ENCODE measurements at regions not wholly inside any gene's neighbourhood (a gene's known extent, or its start where the extent isn't known, plus 50 kb on each side); places are given as distances from the start of the nearest gene placed in this dataset.

DNA sequence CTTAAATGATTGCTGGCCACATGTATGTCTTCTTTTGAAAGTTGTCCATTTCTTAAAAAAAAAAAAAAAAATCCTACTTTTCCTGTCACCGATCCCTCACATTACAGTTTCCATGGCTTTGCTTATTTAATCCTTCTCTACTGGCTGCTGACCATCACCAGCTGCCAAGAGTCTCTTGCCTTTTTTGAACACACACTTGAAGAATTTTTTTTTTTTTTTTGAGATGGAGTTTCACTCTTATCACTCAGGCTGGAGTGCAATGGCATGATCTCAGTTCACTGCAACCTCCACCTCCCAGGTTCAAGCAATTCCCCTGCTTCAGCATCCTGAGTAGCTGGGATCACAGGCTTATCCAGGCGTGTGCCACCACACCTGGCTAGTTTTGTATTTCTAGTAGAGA, 134.0 kb downstream of the ANXA5 start:
- 20% methylated on average over 2 of the region's 2 CpGs for WGBS (ENCODE audit: low lambda C conversion rate)
- CTCF ChIA-PET: interaction anchor here (0.7 kb wide), 1 partner anchor 113 kb away, joined by 4 read pairs; no protein-coding TSS in a partner anchor

DNA sequence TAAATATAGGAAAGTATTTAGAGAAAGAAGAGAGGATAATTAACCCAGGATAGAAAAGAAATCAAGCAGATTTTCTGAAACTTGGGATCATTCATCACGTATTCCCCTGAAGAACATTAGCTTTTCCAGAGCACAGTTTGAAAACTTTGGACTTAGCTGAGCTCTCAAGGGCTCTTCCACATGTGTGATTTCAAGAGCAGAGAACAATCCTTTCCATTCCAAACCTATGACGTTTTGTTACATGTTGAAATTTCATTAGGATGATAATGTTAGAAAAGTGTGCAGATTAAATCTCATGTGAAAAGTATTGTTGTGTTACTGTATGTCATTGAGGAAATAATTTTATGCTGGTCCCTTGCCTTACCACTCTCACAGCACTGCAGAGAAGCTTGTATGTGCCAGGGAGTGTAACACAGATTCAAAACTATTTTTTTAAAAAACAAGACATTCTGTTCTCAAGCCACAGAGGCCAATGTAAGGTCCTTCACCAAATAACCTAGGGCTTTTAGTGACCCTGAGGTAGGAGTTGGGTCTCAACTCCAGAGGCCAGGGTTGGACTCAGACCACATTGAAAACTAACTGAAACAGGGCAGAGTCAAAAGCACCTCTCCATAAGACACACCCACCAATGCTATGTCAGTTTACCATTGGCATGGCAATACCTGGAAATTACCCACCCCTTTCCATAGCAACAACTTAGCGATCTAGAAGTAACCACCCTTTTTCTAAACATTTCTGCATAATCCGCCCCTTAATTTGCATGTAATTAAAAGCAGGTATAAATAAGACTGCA, 141.3 kb downstream of the ANXA5 start:
- ChIA-PET POLR2A (no interaction called here), CTCF (no interaction called here)
- H3K9me3 ChIP-seq: no peaks in the 10 kb centered on the region
- H2AFZ ChIP-seq (ENCODE audit: low read depth): no peak overlapping the region
- WGBS (ENCODE audit: low lambda C conversion rate): 1% methylated on average over 4 of the region's 4 CpGs
- H3K36me3 ChIP-seq (replicated peaks in 1 of 2; ENCODE audit: control insufficient read depth in 1 of 2, insufficient read depth in 2 of 2, low read length in 1 of 2): no peaks in the 10 kb centered on the region
- no peaks in the 10 kb centered on the region for H4K20me1 ChIP-seq (ENCODE audit: insufficient read depth)
- no peak overlapping the region for H3K9ac ChIP-seq
- no peaks in the 10 kb centered on the region for H3K79me2 ChIP-seq (ENCODE audit: insufficient read depth)
- no peak for DNase-seq
- H3K4me2 ChIP-seq: no peak overlapping the region
- H3K27ac ChIP-seq (ENCODE audit: low read depth in 2 of 2, low read length in 1 of 2): no peak overlapping the region
- H3K4me3 ChIP-seq (ENCODE audit: low read depth in 2 of 2, low read length in 1 of 2): no peak overlapping the region
- no peaks in the 10 kb centered on the region for H3F3A ChIP-seq (replicated peaks; ENCODE audit: insufficient read depth)
- H3K9me2 ChIP-seq: no peaks in the 10 kb centered on the region
- H3K4me1 ChIP-seq (ENCODE audit: control insufficient read depth in 1 of 2, insufficient read depth in 2 of 2, low read depth in 1 of 2, low read length in 1 of 2): no peaks in the 10 kb centered on the region
- peaks cover under 1% of the 10 kb centered on the region; the same call in 1 of the 2 replicates for H3K27me3 ChIP-seq (ENCODE audit: insufficient read depth)
- TF ChIP-seq RAD21 (IDR thresholded peaks at IDR 0.05; ENCODE audit: low read length): no peak
- TF ChIP-seq, protein P1, sequence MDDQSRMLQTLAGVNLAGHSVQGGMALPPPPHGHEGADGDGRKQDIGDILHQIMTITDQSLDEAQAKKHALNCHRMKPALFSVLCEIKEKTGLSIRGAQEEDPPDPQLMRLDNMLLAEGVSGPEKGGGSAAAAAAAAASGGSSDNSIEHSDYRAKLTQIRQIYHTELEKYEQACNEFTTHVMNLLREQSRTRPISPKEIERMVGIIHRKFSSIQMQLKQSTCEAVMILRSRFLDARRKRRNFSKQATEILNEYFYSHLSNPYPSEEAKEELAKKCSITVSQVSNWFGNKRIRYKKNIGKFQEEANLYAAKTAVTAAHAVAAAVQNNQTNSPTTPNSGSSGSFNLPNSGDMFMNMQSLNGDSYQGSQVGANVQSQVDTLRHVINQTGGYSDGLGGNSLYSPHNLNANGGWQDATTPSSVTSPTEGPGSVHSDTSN (IDR thresholded peaks at IDR 0.05): no peak
- TF ChIP-seq FOXM1 (IDR thresholded peaks at IDR 0.05; ENCODE audit: low read depth): no peak
- no peak for TF ChIP-seq FOSL2 (IDR thresholded peaks at IDR 0.05; ENCODE audit: borderline replicate concordance, low read depth)
- no peak for TF ChIP-seq ELF1 (IDR thresholded peaks at IDR 0.05)
- TF ChIP-seq FOXJ3 (CRISPR knock-in tag; IDR thresholded peaks at IDR 0.05): no peak
- TF ChIP-seq, protein P2, sequence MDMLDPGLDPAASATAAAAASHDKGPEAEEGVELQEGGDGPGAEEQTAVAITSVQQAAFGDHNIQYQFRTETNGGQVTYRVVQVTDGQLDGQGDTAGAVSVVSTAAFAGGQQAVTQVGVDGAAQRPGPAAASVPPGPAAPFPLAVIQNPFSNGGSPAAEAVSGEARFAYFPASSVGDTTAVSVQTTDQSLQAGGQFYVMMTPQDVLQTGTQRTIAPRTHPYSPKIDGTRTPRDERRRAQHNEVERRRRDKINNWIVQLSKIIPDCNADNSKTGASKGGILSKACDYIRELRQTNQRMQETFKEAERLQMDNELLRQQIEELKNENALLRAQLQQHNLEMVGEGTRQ (IDR thresholded peaks at IDR 0.05; ENCODE audit: borderline replicate concordance, low read depth, low read length): no peak
- TF ChIP-seq, protein P3, sequence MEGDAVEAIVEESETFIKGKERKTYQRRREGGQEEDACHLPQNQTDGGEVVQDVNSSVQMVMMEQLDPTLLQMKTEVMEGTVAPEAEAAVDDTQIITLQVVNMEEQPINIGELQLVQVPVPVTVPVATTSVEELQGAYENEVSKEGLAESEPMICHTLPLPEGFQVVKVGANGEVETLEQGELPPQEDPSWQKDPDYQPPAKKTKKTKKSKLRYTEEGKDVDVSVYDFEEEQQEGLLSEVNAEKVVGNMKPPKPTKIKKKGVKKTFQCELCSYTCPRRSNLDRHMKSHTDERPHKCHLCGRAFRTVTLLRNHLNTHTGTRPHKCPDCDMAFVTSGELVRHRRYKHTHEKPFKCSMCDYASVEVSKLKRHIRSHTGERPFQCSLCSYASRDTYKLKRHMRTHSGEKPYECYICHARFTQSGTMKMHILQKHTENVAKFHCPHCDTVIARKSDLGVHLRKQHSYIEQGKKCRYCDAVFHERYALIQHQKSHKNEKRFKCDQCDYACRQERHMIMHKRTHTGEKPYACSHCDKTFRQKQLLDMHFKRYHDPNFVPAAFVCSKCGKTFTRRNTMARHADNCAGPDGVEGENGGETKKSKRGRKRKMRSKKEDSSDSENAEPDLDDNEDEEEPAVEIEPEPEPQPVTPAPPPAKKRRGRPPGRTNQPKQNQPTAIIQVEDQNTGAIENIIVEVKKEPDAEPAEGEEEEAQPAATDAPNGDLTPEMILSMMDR (IDR thresholded peaks at IDR 0.05): no peak

More for the DNA sequence above, 134.0 kb downstream of the ANXA5 start:
- Histone ChIP-seq H3K9ac (no peak overlapping the region), H2AFZ (ENCODE audit: low read depth) (no peak overlapping the region), H3K36me3 (replicated peaks in 1 of 2; ENCODE audit: control insufficient read depth in 1 of 2, insufficient read depth in 2 of 2, low read length in 1 of 2) (no peaks in the 10 kb centered on the region), H3K4me1 (ENCODE audit: control insufficient read depth in 1 of 2, insufficient read depth in 2 of 2, low read depth in 1 of 2, low read length in 1 of 2) (no peaks in the 10 kb centered on the region), H3F3A (replicated peaks; ENCODE audit: insufficient read depth) (no peaks in the 10 kb centered on the region), H3K9me2 (no peaks in the 10 kb centered on the region), H3K79me2 (ENCODE audit: insufficient read depth) (no peaks in the 10 kb centered on the region), H3K9me3 (no peaks in the 10 kb centered on the region), H3K27ac (ENCODE audit: low read depth in 2 of 2, low read length in 1 of 2) (no peak overlapping the region), H3K27me3 (ENCODE audit: insufficient read depth) (no peaks in the 10 kb centered on the region; the same call in 1 of the 2 replicates), H3K4me3 (ENCODE audit: low read depth in 2 of 2, low read length in 1 of 2) (no peak overlapping the region), H4K20me1 (ENCODE audit: insufficient read depth) (no peaks in the 10 kb centered on the region), H3K4me2 (no peak overlapping the region)
- DNase-seq: no peak
- POLR2A ChIA-PET: no interaction called here
- no peak for TF ChIP-seq NRF1 (IDR thresholded peaks at IDR 0.05; ENCODE audit: low read depth, low read length)
- TF ChIP-seq RAD21 (IDR thresholded peaks at IDR 0.05; ENCODE audit: low read length): no peak
- TF ChIP-seq SIN3A (IDR thresholded peaks at IDR 0.05; ENCODE audit: borderline replicate concordance, low read depth, low read length): no peak
- TF ChIP-seq FOSL2 (IDR thresholded peaks at IDR 0.05; ENCODE audit: borderline replicate concordance, low read depth): no peak
- TF ChIP-seq, protein P2 (IDR thresholded peaks at IDR 0.05; ENCODE audit: borderline replicate concordance, low read depth, low read length): no peak
- TF ChIP-seq, protein P4, sequence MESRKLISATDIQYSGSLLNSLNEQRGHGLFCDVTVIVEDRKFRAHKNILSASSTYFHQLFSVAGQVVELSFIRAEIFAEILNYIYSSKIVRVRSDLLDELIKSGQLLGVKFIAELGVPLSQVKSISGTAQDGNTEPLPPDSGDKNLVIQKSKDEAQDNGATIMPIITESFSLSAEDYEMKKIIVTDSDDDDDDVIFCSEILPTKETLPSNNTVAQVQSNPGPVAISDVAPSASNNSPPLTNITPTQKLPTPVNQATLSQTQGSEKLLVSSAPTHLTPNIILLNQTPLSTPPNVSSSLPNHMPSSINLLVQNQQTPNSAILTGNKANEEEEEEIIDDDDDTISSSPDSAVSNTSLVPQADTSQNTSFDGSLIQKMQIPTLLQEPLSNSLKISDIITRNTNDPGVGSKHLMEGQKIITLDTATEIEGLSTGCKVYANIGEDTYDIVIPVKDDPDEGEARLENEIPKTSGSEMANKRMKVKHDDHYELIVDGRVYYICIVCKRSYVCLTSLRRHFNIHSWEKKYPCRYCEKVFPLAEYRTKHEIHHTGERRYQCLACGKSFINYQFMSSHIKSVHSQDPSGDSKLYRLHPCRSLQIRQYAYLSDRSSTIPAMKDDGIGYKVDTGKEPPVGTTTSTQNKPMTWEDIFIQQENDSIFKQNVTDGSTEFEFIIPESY (IDR thresholded peaks at IDR 0.05; ENCODE audit: borderline replicate concordance, low read depth): no peak
- no peak for TF ChIP-seq POLR2AphosphoS5 (IDR thresholded peaks at IDR 0.05; ENCODE audit: low read depth, low read length)
- TF ChIP-seq JUND (IDR thresholded peaks at IDR 0.05): no peak
- TF ChIP-seq, protein P5, sequence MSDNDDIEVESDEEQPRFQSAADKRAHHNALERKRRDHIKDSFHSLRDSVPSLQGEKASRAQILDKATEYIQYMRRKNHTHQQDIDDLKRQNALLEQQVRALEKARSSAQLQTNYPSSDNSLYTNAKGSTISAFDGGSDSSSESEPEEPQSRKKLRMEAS (IDR thresholded peaks at IDR 0.05; ENCODE audit: low read depth): no peak
